Prostate gland (tissue), 2 donors: ENCODE measurements at regions not wholly inside any gene's neighbourhood (a gene's known extent, or its start where the extent isn't known, plus 50 kb on each side); places are given as distances from the start of the nearest gene placed in this dataset.

Experiments used
- POLR2A ChIP-seq: fragments of 450-650 bp; IDR thresholded peaks from one replicate; pipeline ENCODE4 v1.6.1; 2016; ENCODE audit warnings: antibody characterized with exemption, mild to moderate bottlenecking
- TF ChIP-seq, protein P1 (sequence below), 4 experiments: fragments of 200-600 bp in 2 of 4; fragments of 450-650 bp in 2 of 4; sonication (generic) in 2 of 4; IDR thresholded peaks; 1 replicate in 3 of 4; 2 replicates in 1 of 4; pipeline ENCODE4 v1.5.1; 2016 to 2019; ENCODE audit warnings: antibody characterized with exemption in 4 of 4, mild to moderate bottlenecking in 2 of 4, moderate library complexity in 2 of 4

DNA sequence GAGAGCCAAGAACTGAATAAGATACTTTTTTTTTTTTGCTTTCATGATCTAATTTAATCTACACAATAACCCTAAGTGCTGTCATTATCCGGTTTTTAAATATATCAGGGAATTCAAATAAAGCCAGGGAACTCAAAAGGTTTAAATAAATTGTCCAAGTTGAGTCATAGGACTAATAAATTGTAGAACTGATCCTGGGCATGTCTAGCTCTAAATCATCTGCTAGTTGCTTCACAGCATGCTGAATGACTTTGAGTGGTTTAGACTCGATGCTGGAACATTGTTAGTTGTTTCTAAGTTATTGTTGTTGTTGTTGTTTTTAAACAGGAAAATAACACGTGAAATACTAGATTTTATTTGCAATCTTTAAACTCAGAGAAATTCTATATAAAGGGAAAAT lies 147.2 kb upstream of the HNMT start:
- TF ChIP-seq, protein P1, sequence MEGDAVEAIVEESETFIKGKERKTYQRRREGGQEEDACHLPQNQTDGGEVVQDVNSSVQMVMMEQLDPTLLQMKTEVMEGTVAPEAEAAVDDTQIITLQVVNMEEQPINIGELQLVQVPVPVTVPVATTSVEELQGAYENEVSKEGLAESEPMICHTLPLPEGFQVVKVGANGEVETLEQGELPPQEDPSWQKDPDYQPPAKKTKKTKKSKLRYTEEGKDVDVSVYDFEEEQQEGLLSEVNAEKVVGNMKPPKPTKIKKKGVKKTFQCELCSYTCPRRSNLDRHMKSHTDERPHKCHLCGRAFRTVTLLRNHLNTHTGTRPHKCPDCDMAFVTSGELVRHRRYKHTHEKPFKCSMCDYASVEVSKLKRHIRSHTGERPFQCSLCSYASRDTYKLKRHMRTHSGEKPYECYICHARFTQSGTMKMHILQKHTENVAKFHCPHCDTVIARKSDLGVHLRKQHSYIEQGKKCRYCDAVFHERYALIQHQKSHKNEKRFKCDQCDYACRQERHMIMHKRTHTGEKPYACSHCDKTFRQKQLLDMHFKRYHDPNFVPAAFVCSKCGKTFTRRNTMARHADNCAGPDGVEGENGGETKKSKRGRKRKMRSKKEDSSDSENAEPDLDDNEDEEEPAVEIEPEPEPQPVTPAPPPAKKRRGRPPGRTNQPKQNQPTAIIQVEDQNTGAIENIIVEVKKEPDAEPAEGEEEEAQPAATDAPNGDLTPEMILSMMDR (IDR thresholded peaks at IDR 0.05): no peak
- TF ChIP-seq POLR2A: no peak
